ENCODE measurements at regions not wholly inside any gene's neighbourhood (a gene's known extent, or its start where the extent isn't known, plus 50 kb on each side); places are given as distances from the start of the nearest gene placed in this dataset.

GRCh38 chr2:236402033-236402790 lies 138.0 kb upstream of the ASB18 start:
- TF ChIP-seq POLR2A (IDR thresholded peaks at IDR 0.05; ENCODE audit: low read length) (no peak), GATA1 (IDR thresholded peaks at IDR 0.05; ENCODE audit: low read depth, low read length) (no peak)
